Suppressor macrophage (primary cell): ENCODE measurements at regions not wholly inside any gene's neighbourhood (a gene's known extent, or its start where the extent isn't known, plus 50 kb on each side); places are given as distances from the start of the nearest gene placed in this dataset.
"Not testable (repeated sequence)": the region's sequence is repeated elsewhere in the genome, so short reads cannot be mapped to it uniquely, and the experiment has no call there.

Experiments
- DNase-seq, 4 experiments: peaks; one replicate each; pipeline ENCODE4 v3.0.0-alpha.2; 2020 to 2022

- DNase-seq = no peak
Measured at GRCh38 chr7:155935726-155936125, 123.5 kb upstream of the SHH start.

DNA sequence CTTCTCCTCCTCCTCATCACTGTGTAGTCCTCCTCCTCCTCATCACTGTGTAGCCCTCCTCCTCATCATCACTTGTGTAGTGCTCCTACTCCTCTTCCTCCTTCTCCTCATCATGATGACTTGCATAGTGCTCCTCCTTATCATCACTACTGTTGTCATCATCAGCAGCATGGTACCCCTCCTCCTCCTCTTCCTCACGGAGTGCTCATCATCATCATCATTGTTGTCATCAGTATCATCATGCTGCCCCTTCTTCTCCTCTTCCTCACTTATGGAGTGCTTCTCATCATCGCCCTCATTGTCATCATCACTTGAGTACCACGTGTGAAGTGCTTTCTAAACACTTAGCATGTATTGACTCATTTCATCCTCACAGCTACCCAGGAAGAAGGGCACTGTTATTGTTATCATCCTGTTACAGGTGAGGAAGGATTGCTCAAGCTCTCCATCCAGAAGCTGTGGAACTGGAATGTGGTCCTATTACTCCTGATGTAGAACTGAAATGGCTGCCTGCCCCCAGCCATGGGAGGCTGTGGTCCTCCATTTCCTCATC is 122.8 kb upstream of the SHH start:
- DNase-seq = no peak

- DNase-seq = not testable (repeated sequence)
Measured at GRCh38 chr7:155932324-155932723, 120.1 kb upstream of the SHH start.

- DNase-seq = no peak
Measured at GRCh38 chr7:155931396-155932085, 119.3 kb upstream of the SHH start.

GRCh38 chr7:155930527-155930926 is 118.3 kb upstream of the SHH start:
- DNase-seq = no peak

GRCh38 chr7:155930061-155930460 is 117.8 kb upstream of the SHH start:
- no peak for DNase-seq

DNA sequence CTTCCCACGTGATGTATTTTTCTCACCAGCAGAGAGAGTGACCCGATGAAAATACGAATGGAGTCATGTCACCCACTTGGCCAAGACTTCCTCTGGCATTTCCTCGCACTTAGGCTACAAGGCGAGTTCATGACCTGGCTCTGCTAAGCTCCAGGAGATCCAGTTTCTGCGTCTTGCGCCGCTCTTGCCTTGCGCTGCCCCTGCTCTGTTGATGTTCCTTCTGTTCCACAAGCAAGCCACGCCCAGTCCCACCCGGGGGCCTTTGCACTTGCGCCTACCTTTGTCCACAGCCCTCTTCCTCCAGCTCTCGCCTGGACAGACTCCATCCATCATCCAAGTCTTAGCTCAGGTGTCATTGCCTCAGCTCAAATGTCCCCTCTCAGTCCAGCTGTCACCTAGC is 116.3 kb upstream of the SHH start:
- DNase-seq = no peak

- no peak for DNase-seq
Measured at GRCh38 chr7:155927905-155928304, 115.6 kb upstream of the SHH start.

DNA sequence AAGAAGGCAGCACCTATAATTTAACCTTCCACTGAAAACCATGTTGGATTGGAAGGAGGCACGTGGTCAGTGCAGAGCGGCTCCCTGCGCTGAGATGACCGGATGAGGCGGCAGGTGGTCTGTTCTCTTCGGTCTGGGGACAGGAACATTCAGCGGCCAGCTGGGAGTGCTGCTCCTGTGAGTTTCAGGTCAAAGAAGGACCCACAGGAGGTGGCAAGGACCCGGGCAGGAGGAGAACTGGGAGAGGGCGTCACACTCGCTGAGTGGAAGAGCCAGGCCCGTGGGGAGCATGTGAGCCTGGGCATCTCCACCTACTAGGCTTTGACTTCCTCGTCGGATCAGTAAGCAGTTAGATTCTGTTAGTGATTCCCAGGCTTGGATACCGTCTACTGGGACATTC is 113.4 kb upstream of the SHH start:
- DNase-seq = no peak

DNA sequence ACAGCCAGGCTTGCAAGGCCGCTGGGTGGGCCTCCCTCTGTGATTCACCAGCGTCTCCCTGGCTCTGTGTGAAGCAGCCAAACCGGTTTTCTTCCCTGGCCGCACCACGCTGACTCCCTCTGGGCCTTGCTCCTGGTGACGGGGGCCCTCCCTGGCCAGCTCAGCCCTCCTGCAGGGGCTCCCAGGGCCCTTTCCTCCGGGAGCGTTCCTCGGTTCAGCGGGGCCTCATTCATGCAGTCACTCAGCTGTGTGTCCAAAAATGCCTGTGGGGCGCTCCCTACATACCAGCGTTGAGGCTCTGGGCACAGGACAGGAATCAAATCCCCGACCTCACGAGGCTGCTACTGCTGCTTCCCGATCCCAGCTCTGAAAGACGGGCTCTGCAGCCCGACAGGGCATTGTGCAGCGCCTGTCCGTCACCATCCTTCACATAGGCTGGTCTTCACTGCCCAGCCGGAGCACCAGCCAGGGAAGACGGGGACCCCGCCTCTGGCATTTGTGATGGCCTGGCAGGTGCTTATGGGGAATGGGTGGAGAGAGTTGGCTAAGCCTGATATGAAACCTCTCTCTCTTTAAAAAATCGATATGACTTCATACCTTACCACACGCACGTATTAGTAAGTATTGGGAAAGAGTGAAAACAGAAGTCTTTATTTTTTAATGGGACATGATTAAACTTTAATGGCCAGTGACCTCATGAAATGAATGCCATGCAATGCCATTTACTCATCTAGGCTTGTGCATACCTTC is 110.0 kb upstream of the SHH start:
- DNase-seq = no peak

DNA sequence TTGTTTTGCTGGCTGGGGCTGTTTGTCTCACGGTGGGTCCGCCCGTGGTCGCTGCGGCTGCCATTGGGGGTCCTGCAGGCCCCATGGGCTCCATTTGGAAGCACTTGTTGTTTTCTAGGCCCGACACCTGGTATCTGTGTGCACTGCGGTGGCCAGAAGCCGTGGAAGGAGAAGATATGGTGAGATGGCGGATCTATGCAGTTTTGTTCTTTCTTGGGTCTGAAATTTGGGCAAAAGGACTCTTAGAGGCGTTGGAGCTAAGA is 109.5 kb upstream of the SHH start:
- DNase-seq = no peak

GRCh38 chr7:155921086-155921803 is 109.0 kb upstream of the SHH start:
- no peak for DNase-seq

DNA sequence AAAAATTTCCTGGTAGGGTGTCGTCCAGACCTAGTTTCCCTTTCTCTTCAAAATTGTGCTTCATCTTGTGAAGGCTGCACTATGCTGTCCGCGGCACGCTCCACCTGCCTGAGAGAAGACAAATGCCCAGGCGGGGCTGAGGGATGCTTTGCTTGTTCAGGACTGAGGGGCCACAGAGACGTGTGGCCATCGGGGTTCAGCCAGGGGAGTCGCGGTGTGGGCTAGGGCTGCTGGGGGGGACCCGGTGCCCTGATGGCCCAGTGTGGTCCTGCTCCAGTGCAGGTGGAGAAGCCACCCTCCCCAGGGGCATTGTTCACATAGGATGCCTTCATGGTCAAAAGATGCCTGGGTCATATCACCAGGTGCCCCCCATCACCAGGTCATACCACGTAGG is 107.8 kb upstream of the SHH start:
- DNase-seq = no peak

DNA sequence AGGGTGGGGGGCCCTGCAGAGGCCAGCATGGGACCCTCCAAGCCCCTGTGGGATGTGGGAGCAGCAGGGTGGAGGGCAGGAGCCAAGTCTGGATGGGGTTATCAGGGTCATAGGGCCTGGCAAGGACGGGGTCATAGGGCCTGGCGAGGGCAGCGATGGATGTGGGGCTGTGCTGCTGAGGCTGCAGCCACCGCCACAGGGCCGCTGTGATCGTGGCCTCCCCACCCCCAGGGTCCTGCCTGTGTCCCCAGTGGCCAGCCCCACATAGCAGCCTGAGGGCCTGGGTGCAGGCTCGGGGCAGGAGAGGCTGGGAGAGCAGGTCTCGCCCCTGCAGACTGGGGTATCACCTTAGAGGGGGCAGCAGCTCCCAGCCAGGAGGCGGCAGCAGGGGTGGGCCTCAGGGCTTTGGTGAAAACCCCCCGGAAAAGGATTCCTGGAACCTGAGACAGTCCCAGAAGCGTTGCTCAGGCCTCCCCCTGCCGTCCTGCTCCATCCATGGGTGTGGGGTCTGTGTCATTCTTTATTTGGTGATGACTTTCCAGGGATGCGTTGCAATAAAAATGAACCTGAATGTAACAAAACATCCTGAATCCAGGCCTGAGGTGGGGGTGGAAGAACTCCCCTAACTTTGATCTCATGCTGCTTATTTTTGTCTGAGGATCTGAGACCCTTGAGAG is 107.3 kb upstream of the SHH start:
- DNase-seq = no peak

DNA sequence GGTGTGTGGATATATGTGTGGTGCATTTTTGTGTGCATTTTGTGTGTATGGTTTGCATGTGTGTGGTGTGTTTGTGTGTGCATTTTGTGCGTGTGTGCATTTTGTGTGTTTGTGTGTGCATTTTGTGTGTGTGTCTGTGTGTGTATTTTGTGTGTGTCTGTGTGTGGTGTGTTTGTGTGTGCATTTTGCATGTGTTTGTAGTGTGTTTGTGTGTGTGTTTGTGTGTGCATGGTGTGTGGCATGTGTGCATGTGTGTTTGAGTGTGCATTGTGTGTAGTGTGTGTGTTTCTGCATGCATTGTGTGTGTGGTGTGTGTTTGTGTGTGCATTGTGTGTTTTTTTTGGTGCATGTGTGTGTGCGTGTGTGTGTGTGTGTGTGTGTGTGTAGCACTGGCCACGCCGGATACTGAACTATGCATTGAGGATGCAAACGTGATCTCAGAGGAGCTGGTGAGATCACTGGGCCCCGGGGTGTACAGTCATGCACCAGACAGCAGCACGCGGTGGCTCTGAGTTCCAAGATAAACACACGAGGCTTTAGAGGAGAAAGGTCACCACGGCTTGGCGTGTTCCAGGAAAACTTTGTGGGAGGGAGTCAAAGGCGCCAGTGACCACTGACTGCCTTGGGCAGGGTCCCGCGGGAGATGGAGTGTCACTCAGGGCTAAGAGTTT is 106.6 kb upstream of the SHH start:
- no peak for DNase-seq

- DNase-seq = no peak
Measured at GRCh38 chr7:155917836-155918430, 105.7 kb upstream of the SHH start.

DNA sequence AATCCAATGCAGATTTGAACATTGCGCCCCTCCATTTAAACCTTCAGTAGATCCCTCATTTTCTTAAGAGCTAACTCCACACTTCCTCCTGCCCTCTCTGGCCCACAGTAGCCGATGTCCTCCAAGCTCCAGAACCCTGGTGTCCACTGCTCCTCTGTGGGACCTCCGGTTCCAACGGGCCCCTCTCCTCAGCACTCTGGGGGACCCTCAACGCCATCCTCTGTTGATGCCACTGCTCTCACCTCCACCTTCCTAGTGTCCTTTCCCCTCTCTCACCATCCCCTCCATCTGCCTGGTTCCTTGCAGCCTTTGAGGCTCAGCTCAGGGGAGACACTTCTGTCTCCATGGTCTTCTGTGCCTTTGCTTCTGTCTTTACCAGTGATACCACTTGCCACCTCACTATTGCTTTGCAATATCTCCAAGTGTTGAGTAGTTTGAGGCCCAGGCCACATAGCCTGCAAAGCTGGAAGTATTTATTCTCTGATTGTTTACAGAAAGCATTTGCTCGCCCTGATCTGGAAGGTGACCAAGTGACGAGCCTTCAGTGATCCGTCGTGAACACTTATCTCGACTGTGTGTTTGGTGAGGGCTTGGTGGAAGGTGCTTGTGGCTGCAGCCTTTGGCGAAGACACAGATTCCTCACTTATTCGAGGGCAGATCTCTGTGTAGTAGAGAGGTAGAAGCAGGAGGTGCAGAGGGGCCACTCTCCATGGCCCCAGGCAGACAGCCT is 104.8 kb upstream of the SHH start:
- no peak for DNase-seq

DNA sequence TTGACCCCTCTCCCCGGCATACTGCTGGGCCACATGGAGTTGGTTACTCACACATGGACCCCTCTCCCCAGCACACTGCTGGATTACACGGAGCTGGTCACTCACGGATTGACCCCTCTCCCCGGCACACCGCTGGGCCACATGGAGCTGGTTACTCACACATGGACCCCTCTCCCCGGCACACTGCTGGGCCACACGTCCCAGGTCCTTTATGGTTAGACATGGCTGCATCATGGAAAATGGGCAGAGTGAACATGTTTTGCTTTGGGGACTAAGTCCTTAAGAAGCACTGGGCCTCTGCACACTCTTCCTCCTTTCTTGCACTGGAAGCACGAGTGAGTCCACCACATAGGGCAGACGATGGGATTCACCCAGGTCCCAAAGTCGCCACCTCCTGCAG is 102.1 kb upstream of the SHH start:
- no peak for DNase-seq

DNA sequence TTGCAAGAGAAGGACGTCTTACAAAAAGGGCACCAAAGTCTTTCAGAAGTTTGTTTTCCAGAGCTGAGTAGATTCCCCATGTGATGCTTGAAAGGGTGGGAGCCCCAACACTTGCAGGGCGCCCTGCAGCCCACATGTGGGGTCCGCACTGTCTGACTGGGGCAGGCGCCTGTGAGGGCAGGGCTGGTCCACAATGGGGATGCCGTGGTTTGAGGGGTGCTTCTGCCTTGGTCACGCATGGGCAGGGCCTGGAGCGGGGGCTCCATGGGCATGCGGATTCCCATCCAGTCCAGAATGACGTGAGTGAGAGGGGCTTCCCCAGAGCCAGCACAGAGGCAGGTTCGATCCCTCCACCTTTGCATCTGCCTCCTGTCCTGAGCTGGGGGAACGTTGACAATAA is 101.5 kb upstream of the SHH start:
- no peak for DNase-seq

GRCh38 chr7:155913291-155913690 is 101.0 kb upstream of the SHH start:
- DNase-seq = no peak

GRCh38 chr7:155911471-155912105 is 99.3 kb upstream of the SHH start:
- DNase-seq = no peak
